KMS-11 (cell line): ENCODE measurements at regions not wholly inside any gene's neighbourhood (a gene's known extent, or its start where the extent isn't known, plus 50 kb on each side); places are given as distances from the start of the nearest gene placed in this dataset.

Source experiments
- H2AFZ ChIP-seq: fragments of 200-600 bp; sonication (generic); 2 replicates; pipeline ENCODE4 v1.6.1; 2016; ENCODE audit warnings: antibody characterized with exemption, mixed run types, low read depth
- H3K27ac ChIP-seq: fragments of 200-600 bp; sonication (generic); 2 replicates; pipeline ENCODE4 v1.6.1; 2016; ENCODE audit warnings: mild to moderate bottlenecking, mixed run types
- H3K27me3 ChIP-seq: fragments of 200-600 bp; sonication (generic); 2 replicates; pipeline ENCODE4 v1.6.1; 2017; ENCODE audit warnings: mild to moderate bottlenecking, low read depth, mixed run types, moderate library complexity; ENCODE audit not compliant: insufficient read depth
- H3K36me3 ChIP-seq: fragments of 200-600 bp; sonication (generic); 2 replicates; pipeline ENCODE4 v1.6.1; 2017; ENCODE audit warnings: mild to moderate bottlenecking, mixed run types; ENCODE audit not compliant: insufficient read depth
- H3K4me1 ChIP-seq: fragments of 200-600 bp; sonication (generic); 2 replicates; pipeline ENCODE4 v1.6.1; 2016; ENCODE audit warnings: mild to moderate bottlenecking, low read depth, mixed run types; ENCODE audit not compliant: poor library complexity, severe bottlenecking
- H3K4me2 ChIP-seq: fragments of 200-600 bp; sonication (generic); 2 replicates; pipeline ENCODE4 v1.7.0; 2016; ENCODE audit warnings: mild to moderate bottlenecking, mixed run types
- H3K4me3 ChIP-seq: fragments of 200-600 bp; sonication (generic); IDR thresholded peaks from 2 replicates; pipeline ENCODE4 v1.6.1; 2017; ENCODE audit warnings: low read depth, low read length, mixed read lengths; ENCODE audit not compliant: insufficient read depth
- H3K79me2 ChIP-seq: fragments of 200-600 bp; sonication (generic); 2 replicates; pipeline ENCODE4 v1.6.1; 2016; ENCODE audit warnings: low read depth, mixed run types; ENCODE audit not compliant: insufficient read depth
- H3K9ac ChIP-seq: fragments of 200-600 bp; sonication (generic); 2 replicates; pipeline ENCODE4 v1.6.1; 2016; ENCODE audit warnings: mild to moderate bottlenecking, mixed run types
- H4K20me1 ChIP-seq: fragments of 200-600 bp; sonication (generic); 2 replicates; pipeline ENCODE4 v1.6.1; 2016; ENCODE audit warnings: mild to moderate bottlenecking, mixed run types; ENCODE audit not compliant: insufficient read depth
- TF ChIP-seq, protein P1 (sequence below): fragments of 200-600 bp; sonication (generic); conservative IDR thresholded peaks from 2 replicates; pipeline ENCODE4 v1.6.1; 2017; ENCODE audit warnings: low read depth, mild to moderate bottlenecking, antibody characterized with exemption, low read length, moderate library complexity, mixed read lengths

DNA sequence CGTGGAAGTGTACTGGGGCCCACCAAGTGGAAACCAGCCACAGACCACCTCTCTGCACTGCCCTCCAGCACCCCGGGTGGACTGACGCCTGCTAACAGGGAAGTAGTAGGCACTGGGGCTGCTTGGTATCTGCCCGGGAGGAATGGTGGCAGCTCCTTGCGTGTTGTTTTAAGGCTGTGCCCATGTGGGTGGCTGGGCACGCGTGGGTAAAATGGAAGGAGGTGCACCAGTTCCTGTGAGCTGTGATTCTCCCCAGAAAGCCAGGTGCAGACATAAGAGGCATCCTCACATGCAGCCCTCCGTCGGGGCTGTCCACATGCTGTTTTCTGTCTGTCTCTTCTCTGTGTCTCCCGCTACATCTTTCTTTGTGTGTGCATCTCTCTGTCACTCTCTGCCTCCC, 122.3 kb downstream of the ENGASE start:
- Histone ChIP-seq H3K36me3 (no peaks in the 10 kb centered on the region), H3K27ac (no peak overlapping the region), H3K4me2 (no peak overlapping the region), H3K79me2 (no peaks in the 10 kb centered on the region), H3K4me3 (no peak overlapping the region), H3K27me3 (peaks cover 92% of the 10 kb centered on the region), H4K20me1 (no peaks in the 10 kb centered on the region), H2AFZ (no peak overlapping the region), H3K4me1 (no peaks in the 10 kb centered on the region), H3K9ac (no peak overlapping the region)
- TF ChIP-seq, protein P1, sequence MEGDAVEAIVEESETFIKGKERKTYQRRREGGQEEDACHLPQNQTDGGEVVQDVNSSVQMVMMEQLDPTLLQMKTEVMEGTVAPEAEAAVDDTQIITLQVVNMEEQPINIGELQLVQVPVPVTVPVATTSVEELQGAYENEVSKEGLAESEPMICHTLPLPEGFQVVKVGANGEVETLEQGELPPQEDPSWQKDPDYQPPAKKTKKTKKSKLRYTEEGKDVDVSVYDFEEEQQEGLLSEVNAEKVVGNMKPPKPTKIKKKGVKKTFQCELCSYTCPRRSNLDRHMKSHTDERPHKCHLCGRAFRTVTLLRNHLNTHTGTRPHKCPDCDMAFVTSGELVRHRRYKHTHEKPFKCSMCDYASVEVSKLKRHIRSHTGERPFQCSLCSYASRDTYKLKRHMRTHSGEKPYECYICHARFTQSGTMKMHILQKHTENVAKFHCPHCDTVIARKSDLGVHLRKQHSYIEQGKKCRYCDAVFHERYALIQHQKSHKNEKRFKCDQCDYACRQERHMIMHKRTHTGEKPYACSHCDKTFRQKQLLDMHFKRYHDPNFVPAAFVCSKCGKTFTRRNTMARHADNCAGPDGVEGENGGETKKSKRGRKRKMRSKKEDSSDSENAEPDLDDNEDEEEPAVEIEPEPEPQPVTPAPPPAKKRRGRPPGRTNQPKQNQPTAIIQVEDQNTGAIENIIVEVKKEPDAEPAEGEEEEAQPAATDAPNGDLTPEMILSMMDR, result no peak

DNA sequence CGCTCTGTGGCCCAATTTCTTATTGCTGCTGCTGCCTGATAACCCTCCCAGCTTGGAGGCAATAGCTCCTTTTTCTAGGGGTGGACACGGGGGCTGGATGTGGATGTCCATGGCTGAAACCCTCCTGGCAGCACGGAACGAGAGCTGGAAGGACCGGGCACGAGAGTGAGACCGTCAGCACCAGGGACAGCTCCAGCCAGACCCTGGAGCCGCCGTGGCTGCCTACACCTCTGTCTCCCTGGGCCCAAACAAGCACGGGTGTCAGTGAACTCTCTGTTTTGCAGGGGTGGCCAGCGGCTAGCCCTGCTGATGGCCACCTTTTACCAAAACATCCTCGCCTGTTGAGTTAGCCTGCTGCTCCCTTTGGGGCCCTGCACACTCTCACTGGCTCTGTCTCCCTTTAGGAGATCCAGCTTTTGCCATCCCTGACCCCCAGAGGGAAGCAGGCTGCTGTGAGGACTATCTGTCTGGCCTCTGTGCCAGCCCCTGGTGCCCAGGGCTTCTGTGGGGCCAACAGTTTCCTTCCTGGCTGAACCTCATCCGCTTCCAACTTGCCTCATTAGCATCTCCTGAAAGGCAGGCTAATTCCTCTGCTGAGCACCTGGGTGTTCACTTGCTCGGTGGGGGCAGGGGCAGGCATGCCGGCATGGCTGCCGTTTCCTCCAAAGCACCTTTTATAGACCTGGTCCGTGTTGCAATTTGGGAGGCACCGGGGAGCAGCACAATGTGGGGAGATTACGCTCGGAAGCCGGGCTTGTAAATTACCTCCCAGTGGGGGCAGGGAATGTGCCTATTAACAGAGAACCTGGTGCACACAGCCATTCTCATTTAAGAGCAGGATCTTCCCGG, 118.1 kb downstream of the ENGASE start:
- H3K4me3 ChIP-seq, result no peak overlapping the region
- H3K27ac ChIP-seq, result no peak overlapping the region
- H2AFZ ChIP-seq, result no peak overlapping the region
- no peak overlapping the region for H3K9ac ChIP-seq
- no peaks in the 10 kb centered on the region for H3K4me1 ChIP-seq
- TF ChIP-seq, protein P1, result no peak
- H3K79me2 ChIP-seq, result no peaks in the 10 kb centered on the region
- no peak overlapping the region for H3K4me2 ChIP-seq
- H3K27me3 ChIP-seq, result peaks cover 94% of the 10 kb centered on the region
- no peaks in the 10 kb centered on the region for H3K36me3 ChIP-seq
- H4K20me1 ChIP-seq, result no peaks in the 10 kb centered on the region

DNA sequence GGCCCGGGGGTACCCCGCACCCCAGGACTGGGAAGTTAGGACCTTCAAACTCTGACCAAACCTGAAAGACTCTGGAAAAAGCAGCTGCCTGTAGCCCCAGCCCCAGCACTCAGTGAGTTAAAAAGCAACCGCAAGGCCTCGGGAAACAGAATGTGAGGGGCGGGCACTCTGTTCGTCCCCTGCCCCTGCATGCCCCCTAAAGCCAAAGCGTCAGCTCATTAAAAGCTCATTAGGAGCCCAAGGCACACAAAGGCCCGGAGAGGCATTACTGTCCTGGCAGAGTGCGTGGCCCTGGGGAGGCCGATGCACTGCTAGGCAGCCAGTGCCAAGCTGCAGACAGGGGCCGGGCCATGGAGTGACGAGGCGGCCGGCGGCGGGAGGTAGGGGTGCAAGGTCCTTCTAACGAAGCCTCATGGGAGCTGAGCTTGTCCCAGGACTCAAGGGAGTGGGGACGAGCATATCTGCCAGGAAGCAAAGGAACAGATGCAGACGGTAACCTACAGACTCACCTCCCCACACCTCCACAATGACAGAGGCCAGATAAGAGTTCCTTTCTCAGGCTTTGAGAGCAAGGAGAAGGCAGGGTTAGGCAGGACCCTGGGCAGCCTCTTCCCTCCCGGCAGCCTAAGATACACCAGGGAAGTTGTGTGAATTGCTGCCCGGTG, 116.8 kb downstream of the ENGASE start:
- Histone ChIP-seq H3K27ac (no peak overlapping the region), H3K4me2 (no peak overlapping the region), H3K27me3 (peaks cover 95% of the 10 kb centered on the region), H4K20me1 (no peaks in the 10 kb centered on the region), H2AFZ (no peak overlapping the region), H3K79me2 (no peaks in the 10 kb centered on the region), H3K36me3 (no peaks in the 10 kb centered on the region), H3K4me3 (no peak overlapping the region), H3K4me1 (no peaks in the 10 kb centered on the region), H3K9ac (no peak overlapping the region)
- TF ChIP-seq, protein P1, result no peak

DNA sequence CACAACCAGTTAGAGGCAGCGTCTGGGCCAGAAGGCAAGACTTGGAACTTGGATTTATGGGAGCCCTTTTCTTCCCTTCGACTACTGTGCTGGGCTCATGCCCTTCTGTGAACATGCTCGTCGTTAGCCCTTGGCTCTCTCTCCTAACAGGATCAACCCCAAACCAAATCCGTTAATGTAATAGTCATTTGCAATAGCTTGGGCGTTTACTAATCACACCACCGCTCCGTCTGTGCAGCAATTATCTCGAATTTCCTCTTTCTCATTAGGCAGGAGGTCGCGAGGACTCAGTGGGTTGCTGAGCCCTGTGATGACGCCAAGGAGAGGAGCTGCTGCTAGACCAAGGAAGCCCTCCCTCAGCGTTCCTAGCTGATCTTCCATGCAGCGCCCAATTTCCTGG, 114.7 kb downstream of the ENGASE start:
- no peak overlapping the region for H3K4me3 ChIP-seq
- no peak overlapping the region for H3K27ac ChIP-seq
- no peaks in the 10 kb centered on the region for H3K79me2 ChIP-seq
- no peaks in the 10 kb centered on the region for H3K36me3 ChIP-seq
- no peak overlapping the region for H3K4me2 ChIP-seq
- H3K4me1 ChIP-seq, result no peaks in the 10 kb centered on the region
- TF ChIP-seq, protein P1, result no peak
- no peaks in the 10 kb centered on the region for H4K20me1 ChIP-seq
- no peak overlapping the region for H2AFZ ChIP-seq
- H3K27me3 ChIP-seq, result peaks cover 93% of the 10 kb centered on the region
- H3K9ac ChIP-seq, result no peak overlapping the region
